Retinal pigment epithelial cell (primary cell): ENCODE measurements at regions not wholly inside any gene's neighbourhood (a gene's known extent, or its start where the extent isn't known, plus 50 kb on each side); places are given as distances from the start of the nearest gene placed in this dataset.

ENCODE experiments used
- DNase-seq: peaks from one replicate; pipeline ENCODE4 v3.0.0-alpha.2; 2010; ENCODE audit warnings: low read depth
- H3K4me3 ChIP-seq: 2 replicates; pipeline ENCODE4 v1.5.1; 2011; ENCODE audit warnings: mild to moderate bottlenecking, low read length, control low read depth, moderate library complexity
- CTCF ChIP-seq: conservative IDR thresholded peaks from 2 replicates; pipeline ENCODE4 v1.5.1; 2011; ENCODE audit warnings: low read depth, low read length, control low read depth, inconsistent platforms

GRCh38 chr11:101279728-101280127 is 150.1 kb upstream of the PGR start:
- no peak overlapping the region for H3K4me3 ChIP-seq
- no peak for DNase-seq
- no peak for TF ChIP-seq CTCF

- no peak for DNase-seq
- TF ChIP-seq CTCF: no peak
- no peak overlapping the region for H3K4me3 ChIP-seq
Observed at GRCh38 chr11:101278286-101278685, 148.7 kb upstream of the PGR start.

GRCh38 chr11:101277036-101277435 is 147.4 kb upstream of the PGR start:
- TF ChIP-seq CTCF: no peak
- H3K4me3 ChIP-seq: no peak overlapping the region
- no peak for DNase-seq

- H3K4me3 ChIP-seq: no peak overlapping the region
- DNase-seq: no peak
- no peak for TF ChIP-seq CTCF
Observed at GRCh38 chr11:101269990-101270660, 140.5 kb upstream of the PGR start.

- DNase-seq: no peak
- H3K4me3 ChIP-seq: no peak overlapping the region
- no peak for TF ChIP-seq CTCF
Observed at GRCh38 chr11:101269390-101269789, 139.8 kb upstream of the PGR start.

GRCh38 chr11:101267654-101268053 is 138.0 kb upstream of the PGR start:
- H3K4me3 ChIP-seq: no peak overlapping the region
- no peak for DNase-seq
- no peak for TF ChIP-seq CTCF

GRCh38 chr11:101264306-101264705 is 134.7 kb upstream of the PGR start:
- TF ChIP-seq CTCF: no peak

More at GRCh38 chr11:101264306-101264705, 134.7 kb upstream of the PGR start:
- no peak for DNase-seq
- no peak overlapping the region for H3K4me3 ChIP-seq
